Adrenal gland (tissue), 9 donors: ENCODE measurements at regions not wholly inside any gene's neighbourhood (a gene's known extent, or its start where the extent isn't known, plus 50 kb on each side); places are given as distances from the start of the nearest gene placed in this dataset.

Source experiments
- DNase-seq, 7 donors: peaks; one replicate each; pipeline ENCODE4 v3.0.0-alpha.2; 2019 to 2020
- H3K27ac ChIP-seq, 5 donors: fragments of 200-600 bp; sonication (generic) in 4 of 5; 1 replicate in 3 of 5; 2 replicates in 2 of 5; pipeline versions ENCODE4 v1.5.1 to v1.8.0; 2016 to 2020; ENCODE audit warnings: mild to moderate bottlenecking in 1 of 5
- H3K27me3 ChIP-seq: fragments of 200-600 bp; 2 replicates; pipeline ENCODE4 v1.8.0; 2021
- H3K36me3 ChIP-seq, 2 donors: fragments of 200-600 bp; replicated peaks in 1 of 2; 1 replicate in 1 of 2; 2 replicates in 1 of 2; pipeline versions ENCODE4 v1.5.1 to v1.8.0; 2018 to 2022
- H3K4me1 ChIP-seq, 2 donors: fragments of 200-600 bp; replicated peaks in 1 of 2; 1 replicate in 1 of 2; 2 replicates in 1 of 2; pipeline versions ENCODE4 v1.5.1 to v1.8.0; 2018 to 2021
- H3K4me3 ChIP-seq, 4 donors: fragments of 200-600 bp; sonication (generic) in 3 of 4; one replicate each; pipeline ENCODE4 v1.5.1; 2016 to 2018
- H3K9me3 ChIP-seq, 3 donors: fragments of 200-600 bp; sonication (generic) in 1 of 3; replicated peaks in 1 of 3; 1 replicate in 2 of 3; 2 replicates in 1 of 3; pipeline versions ENCODE4 v1.5.1 to v1.8.0; 2016 to 2021
- CTCF ChIP-seq, 6 experiments: fragments of 450-650 bp in 4 of 6; fragments of 200-600 bp in 2 of 6; sonication (generic) in 1 of 6; IDR thresholded peaks; 1 replicate in 5 of 6; 2 replicates in 1 of 6; pipeline versions ENCODE4 v1.5.1 to v1.8.0; 2016 to 2021; ENCODE audit warnings: antibody characterized with exemption in 6 of 6, mild to moderate bottlenecking in 2 of 6, moderate library complexity in 1 of 6
- POLR2A ChIP-seq, 2 donors: fragments of 450-650 bp; IDR thresholded peaks; one replicate each; pipeline ENCODE4 v1.6.1; 2017; ENCODE audit warnings: antibody characterized with exemption in 2 of 2, mild to moderate bottlenecking in 2 of 2, moderate library complexity in 1 of 2
- WGBS, 4 donors: extraction: QIAGEN DNeasy Blood & Tissue Kit in 2 of 4; methylation state at CpG; one replicate each; pipeline versions ENCODE4 v1.1.5 to v1.1.7; 2013 to 2017; 5-methylcytosine and 5-hydroxymethylcytosine counted together
- intact Hi-C, 2 donors: fragments of 100-400 bp; cut with DNase I; formaldehyde crosslinking; loops; one replicate each; pipeline versions ENCODE4 v1.14.1 to v1.15.0; 2022 to 2023
- donor health status: healthy with polysubstance abuse.
- donor health status: Bipolar disorder and iron deficiency.
- donor health status: DM: yes; HTN: yes; CAD: no.
- donor health status: DM: no; HTN: no; CAD: no.
- donor health status: DM: no; HTN: no; CAD: no.

- Histone ChIP-seq H3K27me3 (no peaks in the 10 kb centered on the region), H3K27ac (no peak overlapping the region), H3K4me1 (peaks cover 0 to 2% of the 10 kb centered on the region in 2 donors), H3K9me3 (no peaks in the 10 kb centered on the region), H3K36me3 (no peaks in the 10 kb centered on the region), H3K4me3 (no peak overlapping the region)
- WGBS, 4 donors: 50 to 55% (median 53%) methylated on average over 3 of the region's 3 CpGs
- no peak for DNase-seq
- TF ChIP-seq POLR2A (IDR thresholded peaks at IDR 0.05): no peak
- TF ChIP-seq CTCF (IDR thresholded peaks at IDR 0.05): no peak
- intact Hi-C loops: no loop called here
Measured at GRCh38 chr13:24038841-24039330, 121.6 kb upstream of the SPATA13 start.

GRCh38 chr13:24039621-24040475, 120.7 kb upstream of the SPATA13 start:
- DNase-seq: no peak
- H3K27ac ChIP-seq: no peak overlapping the region
- WGBS, 4 donors: 78 to 97% (median 87%) methylated on average over 7 of the region's 7 CpGs
- H3K27me3 ChIP-seq: no peaks in the 10 kb centered on the region
- intact Hi-C loops: no loop called here
- no peak overlapping the region for H3K4me3 ChIP-seq
- no peaks in the 10 kb centered on the region for H3K9me3 ChIP-seq
- peaks cover 0 to 10% of the 10 kb centered on the region in 2 donors for H3K4me1 ChIP-seq
- no peaks in the 10 kb centered on the region for H3K36me3 ChIP-seq
- TF ChIP-seq POLR2A (IDR thresholded peaks at IDR 0.05) (no peak), CTCF (IDR thresholded peaks at IDR 0.05) (no peak)

- H3K4me1 ChIP-seq: peaks cover 3 to 12% of the 10 kb centered on the region in 2 donors
- H3K36me3 ChIP-seq: no peaks in the 10 kb centered on the region
- no peak overlapping the region for H3K27ac ChIP-seq
- no peak for DNase-seq
- WGBS, 4 donors: 80 to 96% (median 88%) methylated on average over 3 of the region's 3 CpGs
- intact Hi-C loops: no loop called here
- no peak overlapping the region for H3K4me3 ChIP-seq
- no peaks in the 10 kb centered on the region for H3K9me3 ChIP-seq
- TF ChIP-seq POLR2A (IDR thresholded peaks at IDR 0.05): no peak
- TF ChIP-seq CTCF (IDR thresholded peaks at IDR 0.05): no peak
- H3K27me3 ChIP-seq: no peaks in the 10 kb centered on the region
Measured at GRCh38 chr13:24040835-24041234, 119.7 kb upstream of the SPATA13 start.

GRCh38 chr13:24041651-24042225, 118.8 kb upstream of the SPATA13 start:
- intact Hi-C loops: no loop called here
- Histone ChIP-seq H3K9me3 (no peaks in the 10 kb centered on the region), H3K36me3 (no peaks in the 10 kb centered on the region), H3K4me1 (peaks cover 3 to 12% of the 10 kb centered on the region in 2 donors), H3K27me3 (no peaks in the 10 kb centered on the region), H3K27ac (no peak overlapping the region), H3K4me3 (no peak overlapping the region)
- DNase-seq: no peak
- WGBS, 4 donors: 60 to 74% (median 65%) methylated on average over 12 to 13 of the region's 13 CpGs
- TF ChIP-seq POLR2A (IDR thresholded peaks at IDR 0.05): no peak
- no peak for TF ChIP-seq CTCF (IDR thresholded peaks at IDR 0.05)
